ENCODE measurements at regions not wholly inside any gene's neighbourhood (a gene's known extent, or its start where the extent isn't known, plus 50 kb on each side); places are given as distances from the start of the nearest gene placed in this dataset.

GRCh38 chr3:168165390-168166269, 69.9 kb upstream of the GOLIM4 start:
- TF ChIP-seq POLR2A (IDR thresholded peaks at IDR 0.05; ENCODE audit: low read depth, low read length) (no peak), TAF1 (IDR thresholded peaks at IDR 0.05; ENCODE audit: borderline replicate concordance, low read depth, low read length) (no peak), POLR2AphosphoS5 (IDR thresholded peaks at IDR 0.05; ENCODE audit: low read depth, low read length) (no peak)
